GM21619 (cell line): ENCODE measurements at regions not wholly inside any gene's neighbourhood (a gene's known extent, or its start where the extent isn't known, plus 50 kb on each side); places are given as distances from the start of the nearest gene placed in this dataset.
A peak's percentile ranks its signal among the peaks of the same experiment; 100 is the strongest.
"Not testable (repeated sequence)": the region's sequence is repeated elsewhere in the genome, so short reads cannot be mapped to it uniquely, and the experiment has no call there.

ENCODE experiments used
- ATAC-seq: cut with Tn5 transposase; IDR thresholded peaks from one replicate; pipeline ENCODE4 v1.9.1; 2021; ENCODE audit not compliant: unreplicated experiment

GRCh38 chr12:9313479-9313878, 105.3 kb upstream of the PZP start:
- not testable (repeated sequence) for ATAC-seq

GRCh38 chr12:9312406-9313392, 104.5 kb upstream of the PZP start:
- not testable (repeated sequence) for ATAC-seq

DNA sequence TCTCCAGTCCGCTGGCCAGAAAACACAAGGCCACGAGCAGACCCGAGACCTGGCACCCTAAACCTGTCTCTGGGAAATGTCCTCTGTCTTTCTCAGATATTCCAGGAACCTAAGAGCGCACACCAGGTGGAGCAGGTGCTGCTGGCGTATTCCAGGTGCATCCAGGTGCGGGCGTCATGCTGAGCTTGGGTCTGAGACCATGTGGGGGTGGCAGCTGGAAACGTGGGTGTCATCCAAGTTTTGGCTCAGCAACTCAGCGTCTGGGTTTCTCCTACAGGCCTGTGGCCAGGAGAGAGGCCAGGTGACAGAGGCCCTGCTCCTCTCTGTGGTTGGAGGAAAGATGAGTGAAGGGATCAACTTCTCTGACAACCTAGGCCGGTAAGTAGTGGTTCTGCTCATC, 103.3 kb upstream of the PZP start:
- not testable (repeated sequence) for ATAC-seq

GRCh38 chr12:9310645-9311044, 102.5 kb upstream of the PZP start:
- not testable (repeated sequence) for ATAC-seq

GRCh38 chr12:9309749-9310148, 101.6 kb upstream of the PZP start:
- not testable (repeated sequence) for ATAC-seq

DNA sequence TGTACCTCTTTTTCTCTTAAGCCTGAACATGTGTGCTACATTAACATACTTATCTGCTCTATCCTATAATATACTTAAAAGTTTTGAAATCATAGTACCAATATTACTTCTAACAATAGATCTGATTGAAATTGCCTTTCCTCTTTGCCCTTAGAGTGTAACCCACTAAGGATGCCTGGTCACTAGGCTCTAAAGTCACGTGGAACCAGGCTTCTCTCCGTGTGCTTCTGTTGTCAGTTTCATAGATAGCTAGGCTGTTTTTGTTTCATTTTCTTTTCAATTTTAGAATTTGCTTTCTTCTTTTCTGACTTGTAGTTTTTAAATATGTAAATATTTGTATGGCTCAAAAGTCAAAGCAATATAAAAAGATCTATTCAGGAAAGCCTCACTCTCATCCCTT, 100.5 kb upstream of the PZP start:
- ATAC-seq = peak; percentile 78

DNA sequence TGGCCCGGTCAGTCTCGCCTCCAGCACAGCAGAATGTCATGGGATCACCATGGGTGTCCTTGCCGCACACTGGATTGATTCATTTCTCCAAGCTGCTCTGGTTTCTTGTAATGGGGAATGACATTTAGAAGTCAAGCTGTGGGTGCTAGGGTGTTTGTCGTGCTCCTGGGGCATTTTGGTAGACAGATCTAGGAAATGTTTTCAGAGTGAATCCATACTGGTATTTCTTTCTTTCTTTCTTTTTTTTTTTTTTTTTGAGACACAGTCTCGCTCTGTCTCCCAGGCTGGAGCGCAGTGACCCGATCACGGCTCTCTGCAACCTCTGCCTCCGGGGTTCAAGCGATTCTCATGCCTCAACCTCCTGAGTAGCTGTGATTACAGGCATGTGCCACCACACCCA, 100.0 kb upstream of the PZP start:
- not testable (repeated sequence) for ATAC-seq

GRCh38 chr12:9307255-9307654, 99.1 kb upstream of the PZP start:
- not testable (repeated sequence) for ATAC-seq

DNA sequence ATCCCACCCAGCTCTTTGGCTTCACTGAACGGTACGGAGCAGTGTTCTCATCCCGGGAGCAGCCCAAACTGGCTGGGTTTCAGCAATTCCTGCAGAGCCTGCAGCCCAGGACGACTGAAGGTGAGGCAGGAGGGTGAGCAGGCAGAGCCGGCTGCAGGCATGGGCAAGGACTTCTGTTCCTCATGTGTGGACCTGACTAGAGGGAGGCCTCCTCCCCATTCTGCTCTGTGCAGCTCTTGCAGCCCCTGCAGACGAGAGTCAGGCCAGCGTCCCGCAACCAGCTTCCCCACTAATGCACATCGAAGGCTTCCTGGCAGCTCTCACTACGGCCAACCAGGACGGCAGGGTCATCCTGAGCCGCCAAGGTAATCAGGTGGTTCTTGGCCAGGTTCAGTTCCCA, 97.8 kb upstream of the PZP start:
- not testable (repeated sequence) for ATAC-seq

- ATAC-seq = not testable (repeated sequence)
Measured at GRCh38 chr12:9304540-9304939, 96.3 kb upstream of the PZP start.

- not testable (repeated sequence) for ATAC-seq
Measured at GRCh38 chr12:9295872-9296271, 87.7 kb upstream of the PZP start.

- not testable (repeated sequence) for ATAC-seq
Measured at GRCh38 chr12:9294072-9294620, 86.0 kb upstream of the PZP start.

- ATAC-seq = not testable (repeated sequence)
Measured at GRCh38 chr12:9293391-9293790, 85.2 kb upstream of the PZP start.

DNA sequence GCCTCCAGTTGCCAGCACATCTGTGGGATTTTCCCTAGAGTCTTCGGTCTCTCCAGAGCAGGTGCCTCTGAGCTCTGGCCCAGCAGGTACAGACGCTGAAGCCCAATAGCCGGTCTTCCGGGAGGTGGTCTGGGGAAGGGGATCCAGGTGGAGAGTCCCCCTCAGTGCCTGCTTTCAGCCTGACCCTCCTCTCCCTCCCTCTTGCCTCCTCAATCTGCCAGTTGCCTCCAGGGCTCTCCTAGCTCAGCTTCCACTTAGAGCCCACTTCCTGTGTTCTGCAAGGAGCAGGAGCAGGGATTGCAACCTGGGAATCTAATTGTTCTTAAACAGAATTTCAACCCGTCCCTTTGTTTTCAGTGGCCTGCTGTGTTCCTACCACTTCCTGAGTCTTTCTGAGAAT, 81.8 kb upstream of the PZP start:
- not testable (repeated sequence) for ATAC-seq

DNA sequence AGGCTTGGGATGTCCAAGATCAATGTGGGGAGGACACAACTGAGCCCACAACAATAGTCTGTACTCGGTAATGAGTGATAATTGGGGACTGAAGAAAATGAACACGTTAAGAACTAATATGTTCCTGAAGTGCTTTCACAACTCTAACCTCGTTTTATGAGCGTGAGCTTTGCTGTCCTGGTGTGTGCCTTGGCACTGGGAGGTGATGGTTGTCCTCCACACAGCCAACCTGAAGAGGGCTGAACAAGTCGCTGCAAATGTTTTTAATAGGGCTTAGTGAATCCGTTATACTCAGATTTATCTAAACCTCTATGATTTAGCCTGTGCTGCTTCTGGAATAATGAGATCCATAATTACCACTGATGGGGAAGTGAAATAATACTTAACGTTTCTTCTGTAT, 76.5 kb upstream of the PZP start:
- peak; percentile 11 for ATAC-seq

DNA sequence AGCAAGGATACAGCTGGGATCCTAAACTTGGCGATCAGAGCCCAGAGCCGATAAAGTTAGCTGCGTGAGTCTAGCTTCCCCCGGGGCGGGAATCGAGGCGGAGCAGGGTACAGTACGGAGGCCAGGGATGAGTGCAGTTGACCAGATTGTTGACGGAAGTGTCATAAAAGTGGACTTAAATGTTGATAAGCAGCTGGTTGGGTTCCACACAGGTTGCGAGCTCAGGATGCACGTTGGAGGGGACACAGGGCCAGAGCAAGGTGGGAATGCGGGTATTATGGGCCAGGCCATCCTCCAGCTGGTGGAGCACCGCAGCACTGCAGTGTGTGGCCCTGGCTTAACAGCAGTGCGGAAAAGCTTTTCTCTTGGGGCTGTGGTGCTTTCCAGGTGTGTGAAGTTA, 76.0 kb upstream of the PZP start:
- ATAC-seq = peak; percentile 42

DNA sequence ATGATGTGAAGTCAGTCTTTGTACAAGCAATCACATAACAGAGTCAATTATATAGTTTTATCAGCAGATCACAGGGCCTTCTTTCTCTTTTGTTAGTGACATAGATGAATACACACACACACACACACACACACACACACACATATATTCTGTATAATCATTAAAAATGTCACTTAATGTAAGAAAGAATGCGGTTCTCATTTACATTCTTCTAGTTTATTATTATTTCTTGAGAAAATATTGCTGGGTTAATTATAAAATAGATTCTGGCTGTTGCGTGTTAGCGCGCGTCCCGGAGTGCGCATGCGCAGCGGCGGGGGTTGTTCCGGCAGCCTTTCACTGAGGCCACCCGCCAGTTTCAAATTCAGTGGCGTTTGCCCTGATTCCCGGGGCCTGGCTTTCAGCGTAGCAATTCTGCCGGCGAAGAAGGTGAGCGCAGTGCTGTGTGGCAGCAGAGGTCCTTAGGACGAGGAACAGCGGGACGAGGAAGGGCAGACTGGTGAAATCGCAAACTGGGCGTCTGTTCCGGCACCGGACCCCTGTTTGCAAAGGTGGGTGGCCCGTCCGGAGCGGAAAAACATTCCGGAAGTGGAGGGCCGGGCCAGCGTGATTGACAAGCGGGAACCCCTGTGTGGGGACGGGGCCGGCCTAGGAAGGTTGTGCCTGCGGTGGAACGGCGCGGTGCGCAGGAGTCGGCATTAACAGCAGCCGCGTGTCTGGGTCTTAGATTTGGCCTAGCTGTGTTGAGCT, 75.3 kb upstream of the PZP start:
- ATAC-seq = peak; percentile 76

DNA sequence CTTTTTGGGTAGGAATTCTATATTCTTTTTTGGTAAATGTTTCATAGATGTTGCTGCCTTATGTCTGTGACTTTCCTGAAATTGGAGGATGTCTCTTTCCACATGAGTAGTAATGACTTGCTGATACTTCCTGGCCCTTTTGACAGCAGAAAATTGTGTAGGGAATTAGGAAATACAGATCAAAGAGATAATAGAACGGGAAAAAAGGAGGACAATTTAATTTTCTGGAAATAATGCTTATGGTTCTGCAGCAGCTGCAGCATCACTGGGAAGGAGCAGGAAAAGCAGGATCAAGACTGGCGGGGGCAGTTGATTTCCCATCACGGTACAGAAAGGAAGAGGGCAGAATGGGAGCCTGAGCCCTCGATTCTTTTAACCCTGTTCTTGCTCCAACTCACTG, 68.8 kb upstream of the PZP start:
- no peak for ATAC-seq

DNA sequence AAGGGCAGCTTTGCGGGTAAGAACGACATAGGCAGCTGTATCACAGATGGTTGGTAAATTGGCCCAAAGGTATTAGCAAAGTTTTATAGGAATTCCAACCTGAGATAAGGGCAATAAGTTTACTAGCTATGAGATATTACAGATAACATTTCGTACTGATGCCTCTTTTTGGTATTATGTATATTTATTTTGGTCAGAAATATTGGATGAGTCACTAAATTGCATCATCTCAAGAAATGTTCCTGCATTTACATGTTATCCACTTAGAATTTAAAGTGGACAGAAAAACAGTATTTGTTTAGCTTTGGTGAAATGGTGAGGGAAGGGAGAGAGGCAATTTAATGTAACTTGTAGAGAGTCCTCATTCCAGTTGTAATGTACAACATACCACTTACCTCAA, 65.1 kb upstream of the PZP start:
- ATAC-seq = no peak

- no peak for ATAC-seq
Measured at GRCh38 chr12:9271875-9272274, 63.7 kb upstream of the PZP start.

DNA sequence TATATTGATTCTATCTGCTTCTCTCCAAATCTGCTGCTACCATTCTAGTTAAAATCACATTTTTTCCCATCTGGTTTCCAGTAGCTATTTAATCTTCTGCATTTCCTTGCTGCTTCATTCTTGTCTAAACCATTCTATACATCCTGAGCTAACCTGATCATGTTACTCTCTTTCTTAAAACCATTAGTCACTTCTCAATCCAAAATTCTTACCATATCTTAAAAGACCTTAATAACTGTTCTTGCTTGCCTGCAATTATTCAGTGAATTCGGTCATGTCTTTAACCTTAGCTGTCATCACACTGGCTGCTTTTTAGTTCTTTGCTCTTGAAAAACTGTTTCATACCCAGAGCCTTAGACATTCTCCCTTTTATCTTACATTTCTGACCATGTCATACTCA, 56.4 kb upstream of the PZP start:
- no peak for ATAC-seq

DNA sequence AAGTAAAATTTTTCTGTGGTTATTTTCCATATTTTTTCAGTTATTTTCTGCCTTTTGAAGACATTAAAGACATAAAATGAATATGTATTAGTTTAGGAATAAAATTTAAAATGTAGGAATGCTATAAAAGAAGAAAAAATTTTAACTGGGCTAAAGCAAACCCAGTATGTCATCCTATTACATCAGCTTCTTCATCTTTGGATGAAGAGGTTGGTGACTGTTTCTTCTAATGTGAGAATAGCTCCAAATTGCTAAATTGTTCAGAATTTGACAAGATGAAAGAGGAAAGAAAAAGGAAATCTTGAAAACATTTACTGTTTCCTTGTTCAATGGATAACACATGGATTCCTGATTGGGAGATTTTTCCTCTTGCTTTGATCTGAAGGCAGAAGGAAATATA, 52.7 kb upstream of the PZP start:
- ATAC-seq = no peak
